ENCODE measurements at regions not wholly inside any gene's neighbourhood (a gene's known extent, or its start where the extent isn't known, plus 50 kb on each side); places are given as distances from the start of the nearest gene placed in this dataset.
"Not testable (repeated sequence)": the region's sequence is repeated elsewhere in the genome, so short reads cannot be mapped to it uniquely, and the experiment has no call there.

DNA sequence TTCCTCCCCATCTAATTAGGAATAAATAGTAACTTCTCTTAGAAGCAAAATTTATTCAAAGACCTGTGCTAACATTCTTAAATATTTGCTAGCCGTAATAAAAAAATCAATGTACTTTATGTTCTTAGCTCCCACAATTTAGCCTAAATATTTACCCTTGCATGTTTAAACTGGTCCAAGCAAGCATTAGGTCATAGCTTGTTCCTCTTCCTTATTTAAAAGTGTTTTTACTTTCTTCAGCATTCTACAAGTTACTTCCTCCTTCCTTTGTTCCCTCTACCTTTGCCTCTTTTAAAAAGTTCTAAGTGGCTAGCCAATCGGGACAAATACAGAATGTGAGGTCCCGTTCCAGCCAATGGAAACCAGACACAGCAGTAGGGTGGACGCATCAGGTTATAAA lies 172.9 kb upstream of the MBL2 start:
- TF ChIP-seq POLR2A, POLR2AphosphoS5 (IDR thresholded peaks at IDR 0.05): not testable (repeated sequence)
- TF ChIP-seq, protein P1, sequence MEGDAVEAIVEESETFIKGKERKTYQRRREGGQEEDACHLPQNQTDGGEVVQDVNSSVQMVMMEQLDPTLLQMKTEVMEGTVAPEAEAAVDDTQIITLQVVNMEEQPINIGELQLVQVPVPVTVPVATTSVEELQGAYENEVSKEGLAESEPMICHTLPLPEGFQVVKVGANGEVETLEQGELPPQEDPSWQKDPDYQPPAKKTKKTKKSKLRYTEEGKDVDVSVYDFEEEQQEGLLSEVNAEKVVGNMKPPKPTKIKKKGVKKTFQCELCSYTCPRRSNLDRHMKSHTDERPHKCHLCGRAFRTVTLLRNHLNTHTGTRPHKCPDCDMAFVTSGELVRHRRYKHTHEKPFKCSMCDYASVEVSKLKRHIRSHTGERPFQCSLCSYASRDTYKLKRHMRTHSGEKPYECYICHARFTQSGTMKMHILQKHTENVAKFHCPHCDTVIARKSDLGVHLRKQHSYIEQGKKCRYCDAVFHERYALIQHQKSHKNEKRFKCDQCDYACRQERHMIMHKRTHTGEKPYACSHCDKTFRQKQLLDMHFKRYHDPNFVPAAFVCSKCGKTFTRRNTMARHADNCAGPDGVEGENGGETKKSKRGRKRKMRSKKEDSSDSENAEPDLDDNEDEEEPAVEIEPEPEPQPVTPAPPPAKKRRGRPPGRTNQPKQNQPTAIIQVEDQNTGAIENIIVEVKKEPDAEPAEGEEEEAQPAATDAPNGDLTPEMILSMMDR (IDR thresholded peaks at IDR 0.05), result not testable (repeated sequence)

Data from gastroesophageal sphincter (tissue), 3 donors.